Peyer's patch (tissue), 4 donors: ENCODE measurements at regions not wholly inside any gene's neighbourhood (a gene's known extent, or its start where the extent isn't known, plus 50 kb on each side); places are given as distances from the start of the nearest gene placed in this dataset.

Source experiments
- DNase-seq, 3 donors: peaks; one replicate each; pipeline ENCODE4 v3.0.0-alpha.2; 2017 to 2019
- H3K27ac ChIP-seq, 4 donors: fragments of 200-600 bp; sonication (generic); one replicate each; pipeline ENCODE4 v1.5.1; 2016 to 2019
- H3K27me3 ChIP-seq, 2 donors: fragments of 200-600 bp; sonication (generic); one replicate each; pipeline ENCODE4 v1.5.1; 2019
- H3K36me3 ChIP-seq, 3 donors: fragments of 200-600 bp; sonication (generic); one replicate each; pipeline ENCODE4 v1.5.1; 2016 to 2019
- H3K4me1 ChIP-seq, 4 donors: fragments of 200-600 bp; sonication (generic); one replicate each; pipeline ENCODE4 v1.5.1; 2016 to 2019
- H3K4me3 ChIP-seq, 4 donors: fragments of 200-600 bp; sonication (generic); 1 replicate in 3 of 4; 2 replicates in 1 of 4; pipeline ENCODE4 v1.5.1; 2016 to 2019; ENCODE audit warnings: mild to moderate bottlenecking in 1 of 4
- H3K9me3 ChIP-seq, 4 donors: fragments of 200-600 bp; sonication (generic); one replicate each; pipeline ENCODE4 v1.5.1; 2016 to 2019; ENCODE audit warnings: mild to moderate bottlenecking in 1 of 4
- CTCF ChIP-seq, 6 experiments: fragments of 450-650 bp in 4 of 6; fragments of 200-600 bp in 2 of 6; sonication (generic) in 1 of 6; IDR thresholded peaks; one replicate each; pipeline ENCODE4 v1.5.1; 2017 to 2019; ENCODE audit warnings: antibody characterized with exemption in 6 of 6, mild to moderate bottlenecking in 3 of 6, moderate library complexity in 1 of 6
- POLR2A ChIP-seq, 2 donors: fragments of 450-650 bp; IDR thresholded peaks; one replicate each; pipeline ENCODE4 v1.5.1; 2017; ENCODE audit warnings: antibody characterized with exemption in 2 of 2, mild to moderate bottlenecking in 2 of 2, moderate library complexity in 2 of 2

GRCh38 chr2:207275779-207276178 lies 110.0 kb upstream of the KLF7 start:
- TF ChIP-seq POLR2A (IDR thresholded peaks at IDR 0.05): no peak
- TF ChIP-seq CTCF (IDR thresholded peaks at IDR 0.05): no peak
- H3K4me3 ChIP-seq: no peak overlapping the region
- no peak for DNase-seq
- no peaks in the 10 kb centered on the region for H3K9me3 ChIP-seq
- H3K27me3 ChIP-seq: no peaks in the 10 kb centered on the region
- H3K36me3 ChIP-seq: no peaks in the 10 kb centered on the region
- no peaks in the 10 kb centered on the region for H3K4me1 ChIP-seq
- no peak overlapping the region for H3K27ac ChIP-seq

GRCh38 chr2:207276248-207276647 lies 110.5 kb upstream of the KLF7 start:
- no peak for DNase-seq
- no peaks in the 10 kb centered on the region for H3K9me3 ChIP-seq
- no peak overlapping the region for H3K27ac ChIP-seq
- H3K4me3 ChIP-seq: no peak overlapping the region
- no peaks in the 10 kb centered on the region for H3K36me3 ChIP-seq
- H3K27me3 ChIP-seq: no peaks in the 10 kb centered on the region
- H3K4me1 ChIP-seq: no peaks in the 10 kb centered on the region
- TF ChIP-seq CTCF (IDR thresholded peaks at IDR 0.05): no peak
- no peak for TF ChIP-seq POLR2A (IDR thresholded peaks at IDR 0.05)

GRCh38 chr2:207276858-207277257 lies 111.1 kb upstream of the KLF7 start:
- Histone ChIP-seq H3K4me1 (no peaks in the 10 kb centered on the region), H3K27ac (no peak overlapping the region), H3K27me3 (no peaks in the 10 kb centered on the region), H3K36me3 (no peaks in the 10 kb centered on the region), H3K9me3 (no peaks in the 10 kb centered on the region), H3K4me3 (no peak overlapping the region)
- no peak for DNase-seq
- TF ChIP-seq POLR2A (IDR thresholded peaks at IDR 0.05) (no peak), CTCF (IDR thresholded peaks at IDR 0.05) (no peak)

- no peaks in the 10 kb centered on the region for H3K36me3 ChIP-seq
- no peak overlapping the region for H3K4me3 ChIP-seq
- H3K27ac ChIP-seq: no peak overlapping the region
- H3K27me3 ChIP-seq: no peaks in the 10 kb centered on the region
- H3K4me1 ChIP-seq: no peaks in the 10 kb centered on the region
- TF ChIP-seq CTCF (IDR thresholded peaks at IDR 0.05) (no peak), POLR2A (IDR thresholded peaks at IDR 0.05) (no peak)
- no peak for DNase-seq
- no peaks in the 10 kb centered on the region for H3K9me3 ChIP-seq
These were observed 113.8 kb upstream of the KLF7 start for GRCh38 chr2:207279520-207279919.

- Histone ChIP-seq H3K9me3 (no peaks in the 10 kb centered on the region), H3K27me3 (no peaks in the 10 kb centered on the region), H3K4me3 (no peak overlapping the region), H3K4me1 (no peaks in the 10 kb centered on the region), H3K36me3 (no peaks in the 10 kb centered on the region), H3K27ac (no peak overlapping the region)
- TF ChIP-seq POLR2A (IDR thresholded peaks at IDR 0.05): no peak
- no peak for TF ChIP-seq CTCF (IDR thresholded peaks at IDR 0.05)
- DNase-seq: no peak
These were observed 115.7 kb upstream of the KLF7 start for GRCh38 chr2:207281436-207281835.

- no peaks in the 10 kb centered on the region for H3K27me3 ChIP-seq
- H3K27ac ChIP-seq: no peak overlapping the region
- TF ChIP-seq POLR2A (IDR thresholded peaks at IDR 0.05): no peak
- TF ChIP-seq CTCF (IDR thresholded peaks at IDR 0.05): no peak
- H3K4me1 ChIP-seq: no peaks in the 10 kb centered on the region
- H3K9me3 ChIP-seq: no peaks in the 10 kb centered on the region
- H3K4me3 ChIP-seq: no peak overlapping the region
- H3K36me3 ChIP-seq: no peaks in the 10 kb centered on the region
- DNase-seq: no peak
These were observed 117.2 kb upstream of the KLF7 start for GRCh38 chr2:207282916-207283315.
